NCI-H1694 treated with DMSO at 0.1 percent for 48 hours (cell line): ENCODE measurements at regions not wholly inside any gene's neighbourhood (a gene's known extent, or its start where the extent isn't known, plus 50 kb on each side); places are given as distances from the start of the nearest gene placed in this dataset.

Experiments
- DNase-seq: peaks from one replicate; lab custom pipeline; 2025; lab: John Stamatoyannopoulos, UW

GRCh38 chr13:85663856-85664255 is 135.4 kb downstream of the SLITRK6 start:
- no peak for DNase-seq

- no peak for DNase-seq
Observed at GRCh38 chr13:85662186-85662585, 137.0 kb downstream of the SLITRK6 start.

GRCh38 chr13:85661675-85662074 is 137.5 kb downstream of the SLITRK6 start:
- DNase-seq: no peak

- DNase-seq: no peak
Observed at GRCh38 chr13:85659493-85659892, 139.7 kb downstream of the SLITRK6 start.

- DNase-seq: no peak
Observed at GRCh38 chr13:85657942-85658341, 141.3 kb downstream of the SLITRK6 start.

GRCh38 chr13:85655040-85655439 is 144.2 kb downstream of the SLITRK6 start:
- DNase-seq: no peak

GRCh38 chr13:85654227-85654626 is 145.0 kb downstream of the SLITRK6 start:
- DNase-seq: no peak

GRCh38 chr13:85653681-85654080 is 145.5 kb downstream of the SLITRK6 start:
- DNase-seq: no peak

- no peak for DNase-seq
Observed at GRCh38 chr13:85652491-85652890, 146.7 kb downstream of the SLITRK6 start.

- no peak for DNase-seq
Observed at GRCh38 chr13:85651440-85651839, 147.8 kb downstream of the SLITRK6 start.

GRCh38 chr13:85650613-85651012 is 148.6 kb downstream of the SLITRK6 start:
- no peak for DNase-seq

- no peak for DNase-seq
Observed at GRCh38 chr13:85640727-85641126, 158.5 kb downstream of the SLITRK6 start.

GRCh38 chr13:85638815-85639393 is 160.3 kb downstream of the SLITRK6 start:
- DNase-seq: no peak

GRCh38 chr13:85638265-85638664 is 161.0 kb downstream of the SLITRK6 start:
- no peak for DNase-seq

- DNase-seq: no peak
Observed at GRCh38 chr13:85632526-85633195, 166.6 kb downstream of the SLITRK6 start.

- no peak for DNase-seq
Observed at GRCh38 chr13:85631801-85632200, 167.4 kb downstream of the SLITRK6 start.

- no peak for DNase-seq
Observed at GRCh38 chr13:85626603-85627002, 172.6 kb downstream of the SLITRK6 start.

GRCh38 chr13:85619321-85619720 is 179.9 kb downstream of the SLITRK6 start:
- no peak for DNase-seq

- DNase-seq: no peak
Observed at GRCh38 chr13:85618521-85618920, 180.7 kb downstream of the SLITRK6 start.

- DNase-seq: no peak
Observed at GRCh38 chr13:85616275-85616674, 182.9 kb downstream of the SLITRK6 start.

GRCh38 chr13:85615031-85615430 is 184.2 kb downstream of the SLITRK6 start:
- no peak for DNase-seq

GRCh38 chr13:85610024-85610423 is 189.2 kb downstream of the SLITRK6 start:
- DNase-seq: no peak

- no peak for DNase-seq
Observed at GRCh38 chr13:85608255-85608829, 190.9 kb downstream of the SLITRK6 start.

- DNase-seq: no peak
Observed at GRCh38 chr13:85603735-85604134, 195.5 kb downstream of the SLITRK6 start.
